Fibroblast of lung (primary cell): ENCODE measurements at regions not wholly inside any gene's neighbourhood (a gene's known extent, or its start where the extent isn't known, plus 50 kb on each side); places are given as distances from the start of the nearest gene placed in this dataset.

ENCODE experiments used
- CTCF ChIP-seq, 2 donors: IDR thresholded peaks in 1 of 2; conservative IDR thresholded peaks in 1 of 2; 1 replicate in 1 of 2; 2 replicates in 1 of 2; pipeline ENCODE4 v1.5.1; 2011 to 2012; ENCODE audit warnings: low read length in 2 of 2, control low read depth in 1 of 2, inconsistent platforms in 1 of 2, low read depth in 1 of 2, mild to moderate bottlenecking in 1 of 2
- EZH2 ChIP-seq: IDR thresholded peaks from 2 replicates; pipeline ENCODE4 v1.5.1; 2012; ENCODE audit warnings: low read length, control low read depth, mild to moderate bottlenecking; ENCODE audit errors: missing control alignments

DNA sequence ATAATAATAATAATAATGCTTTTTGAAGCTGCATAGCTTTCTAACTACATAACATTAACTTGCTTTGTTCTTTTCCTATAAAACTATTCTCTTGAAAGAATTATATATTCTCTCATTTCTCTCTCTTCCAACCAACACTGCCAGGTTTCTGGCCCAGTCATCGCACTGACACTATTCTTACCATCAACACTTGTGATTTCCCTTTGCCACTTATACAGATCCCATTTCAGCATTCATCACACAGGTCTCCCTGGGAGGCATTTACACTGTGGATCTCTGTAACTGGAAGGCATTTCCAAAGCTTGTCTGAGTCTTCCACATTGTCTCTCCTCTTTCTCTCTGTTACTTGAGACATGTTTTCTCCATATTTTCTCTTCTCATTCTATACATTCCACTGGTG is 777.8 kb upstream of the ACO1 start:
- TF ChIP-seq CTCF (conservative IDR thresholded peaks at IDR 0.05 in 1 of 2, IDR thresholded peaks at IDR 0.05 in 1 of 2; ENCODE audit: low read depth in 1 of 2, low read length in 2 of 2) (no peak), EZH2 (no peak)
